ENCODE measurements at regions not wholly inside any gene's neighbourhood (a gene's known extent, or its start where the extent isn't known, plus 50 kb on each side); places are given as distances from the start of the nearest gene placed in this dataset.

GRCh38 chr1:234675572-234675971 is 65.6 kb upstream of the IRF2BP2 start:
- no peaks in the 10 kb centered on the region for H3K9me3 Mint-ChIP-seq
- no peak for DNase-seq
- no peak for TF ChIP-seq CTCF (IDR thresholded peaks at IDR 0.05)
- peak overlapping the region; percentile 85 for H3K4me3 Mint-ChIP-seq
- H3K4me1 Mint-ChIP-seq (ENCODE audit: low read depth): peaks cover 14% of the 10 kb centered on the region
- peaks cover 2% of the 10 kb centered on the region; the same call in 1 of the 2 replicates for H3K27me3 Mint-ChIP-seq (ENCODE audit: insufficient read depth)
- H3K36me3 Mint-ChIP-seq (ENCODE audit: low read depth): no peaks in the 10 kb centered on the region
- no peak overlapping the region for H3K27ac Mint-ChIP-seq

- Mint-ChIP-seq H3K9me3 (no peaks in the 10 kb centered on the region), H3K27me3 (ENCODE audit: insufficient read depth) (peaks cover 2% of the 10 kb centered on the region; the same call in 1 of the 2 replicates), H3K4me1 (ENCODE audit: low read depth) (peaks cover 14% of the 10 kb centered on the region), H3K36me3 (ENCODE audit: low read depth) (no peaks in the 10 kb centered on the region), H3K4me3 (no peak overlapping the region), H3K27ac (no peak overlapping the region)
- TF ChIP-seq CTCF (IDR thresholded peaks at IDR 0.05): no peak
- no peak for DNase-seq
Measured at GRCh38 chr1:234675006-234675405, 65.0 kb upstream of the IRF2BP2 start.

- DNase-seq: no peak
- H3K9me3 Mint-ChIP-seq: no peaks in the 10 kb centered on the region
- H3K4me3 Mint-ChIP-seq: no peak overlapping the region
- H3K4me1 Mint-ChIP-seq (ENCODE audit: low read depth): peaks cover 14% of the 10 kb centered on the region
- H3K27me3 Mint-ChIP-seq (ENCODE audit: insufficient read depth): peaks cover 2% of the 10 kb centered on the region; the same call in 1 of the 2 replicates
- no peaks in the 10 kb centered on the region for H3K36me3 Mint-ChIP-seq (ENCODE audit: low read depth)
- no peak for TF ChIP-seq CTCF (IDR thresholded peaks at IDR 0.05)
- H3K27ac Mint-ChIP-seq: no peak overlapping the region
Measured at GRCh38 chr1:234674218-234674815, 64.3 kb upstream of the IRF2BP2 start.

GRCh38 chr1:234672349-234673135 is 62.6 kb upstream of the IRF2BP2 start:
- no peak overlapping the region for H3K4me3 Mint-ChIP-seq
- H3K9me3 Mint-ChIP-seq: peaks cover 6% of the 10 kb centered on the region
- H3K27ac Mint-ChIP-seq: no peak overlapping the region
- TF ChIP-seq CTCF (IDR thresholded peaks at IDR 0.05): no peak
- peaks cover 6% of the 10 kb centered on the region for H3K36me3 Mint-ChIP-seq (ENCODE audit: low read depth)
- no peak for DNase-seq
- H3K27me3 Mint-ChIP-seq (ENCODE audit: insufficient read depth): peaks cover 2% of the 10 kb centered on the region; the same call in 1 of the 2 replicates
- peaks cover 14% of the 10 kb centered on the region for H3K4me1 Mint-ChIP-seq (ENCODE audit: low read depth)

- no peak for TF ChIP-seq CTCF (IDR thresholded peaks at IDR 0.05)
- H3K9me3 Mint-ChIP-seq: peaks cover 7% of the 10 kb centered on the region
- H3K4me3 Mint-ChIP-seq: no peak overlapping the region
- peaks cover 2% of the 10 kb centered on the region; the same call in 1 of the 2 replicates for H3K27me3 Mint-ChIP-seq (ENCODE audit: insufficient read depth)
- H3K27ac Mint-ChIP-seq: no peak overlapping the region
- peaks cover 7% of the 10 kb centered on the region for H3K4me1 Mint-ChIP-seq (ENCODE audit: low read depth)
- no peak for DNase-seq
- peaks cover 7% of the 10 kb centered on the region for H3K36me3 Mint-ChIP-seq (ENCODE audit: low read depth)
Measured at GRCh38 chr1:234670967-234671626, 61.1 kb upstream of the IRF2BP2 start.
